ENCODE measurements at regions not wholly inside any gene's neighbourhood (a gene's known extent, or its start where the extent isn't known, plus 50 kb on each side); places are given as distances from the start of the nearest gene placed in this dataset.

DNA sequence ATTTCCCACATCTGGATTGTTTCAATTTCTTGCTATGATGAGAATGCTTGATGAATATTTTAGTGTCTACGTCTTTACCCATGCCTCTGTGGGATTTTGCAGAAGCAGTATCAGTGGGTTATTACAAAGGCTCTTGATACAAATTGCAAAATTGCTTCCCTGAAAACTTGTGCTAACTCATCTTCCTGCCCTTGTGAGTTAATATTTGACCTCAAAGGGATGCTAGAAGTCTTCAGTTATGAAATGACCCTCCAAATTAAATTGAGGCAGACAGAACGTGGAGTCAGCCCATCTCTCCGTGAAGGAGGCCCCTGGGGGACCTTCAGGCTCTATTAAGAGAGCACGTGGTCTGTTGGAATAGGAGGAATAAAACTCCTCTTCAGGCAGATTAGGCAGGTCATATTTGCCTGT is 239.2 kb upstream of the HS6ST1 start:
- FAIRE-seq: no peak

DNA sequence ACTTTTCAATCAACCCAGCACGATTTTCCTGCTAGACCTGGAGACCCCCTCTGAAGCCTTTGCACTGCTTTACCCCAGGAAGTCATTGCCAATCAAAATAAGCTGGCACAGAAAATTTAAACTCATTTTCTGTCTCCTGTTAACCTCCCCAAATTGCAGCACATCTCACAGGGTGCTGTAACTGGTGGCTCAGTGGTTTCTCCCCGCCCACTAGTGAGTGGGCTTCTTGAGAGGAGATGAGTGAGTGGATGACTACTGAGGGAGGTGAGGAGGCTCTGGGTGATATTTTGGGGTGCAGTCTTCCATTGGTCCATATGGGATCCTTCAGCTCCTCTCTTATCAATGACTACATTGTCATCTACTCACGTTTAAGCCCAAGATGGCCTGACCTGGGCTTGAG is 239.8 kb upstream of the HS6ST1 start:
- no peak for FAIRE-seq

DNA sequence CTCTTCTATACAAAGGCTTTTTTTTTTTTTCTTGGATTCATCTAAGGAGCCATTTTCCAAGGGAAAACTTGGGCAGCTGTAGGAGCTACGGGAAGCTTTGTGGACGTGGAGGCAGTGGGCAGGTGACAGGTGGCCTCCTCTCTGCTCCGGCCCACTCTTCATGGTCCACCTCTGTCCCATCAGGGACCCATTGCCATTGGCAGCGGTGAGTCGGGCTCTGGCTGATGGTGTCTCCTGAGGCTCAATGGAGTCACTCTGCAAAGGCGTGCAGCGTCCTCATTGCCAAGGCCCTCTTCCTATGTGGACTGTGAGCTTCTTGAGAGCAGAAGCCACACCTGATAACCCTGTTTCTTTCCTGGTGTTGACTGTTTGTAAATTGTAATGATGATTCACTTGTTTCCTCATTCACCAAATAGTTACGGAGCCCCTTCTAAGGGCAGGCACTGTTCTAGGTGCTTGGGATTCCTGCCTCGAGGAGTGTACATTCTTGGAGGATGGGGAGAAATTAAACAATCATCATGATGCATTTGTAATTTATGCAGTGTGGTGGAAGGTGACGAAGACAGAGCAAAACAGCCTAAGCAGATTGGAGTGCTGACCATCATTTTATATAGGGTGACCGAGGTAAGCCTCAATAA is 240.3 kb upstream of the HS6ST1 start:
- FAIRE-seq: no peak

DNA sequence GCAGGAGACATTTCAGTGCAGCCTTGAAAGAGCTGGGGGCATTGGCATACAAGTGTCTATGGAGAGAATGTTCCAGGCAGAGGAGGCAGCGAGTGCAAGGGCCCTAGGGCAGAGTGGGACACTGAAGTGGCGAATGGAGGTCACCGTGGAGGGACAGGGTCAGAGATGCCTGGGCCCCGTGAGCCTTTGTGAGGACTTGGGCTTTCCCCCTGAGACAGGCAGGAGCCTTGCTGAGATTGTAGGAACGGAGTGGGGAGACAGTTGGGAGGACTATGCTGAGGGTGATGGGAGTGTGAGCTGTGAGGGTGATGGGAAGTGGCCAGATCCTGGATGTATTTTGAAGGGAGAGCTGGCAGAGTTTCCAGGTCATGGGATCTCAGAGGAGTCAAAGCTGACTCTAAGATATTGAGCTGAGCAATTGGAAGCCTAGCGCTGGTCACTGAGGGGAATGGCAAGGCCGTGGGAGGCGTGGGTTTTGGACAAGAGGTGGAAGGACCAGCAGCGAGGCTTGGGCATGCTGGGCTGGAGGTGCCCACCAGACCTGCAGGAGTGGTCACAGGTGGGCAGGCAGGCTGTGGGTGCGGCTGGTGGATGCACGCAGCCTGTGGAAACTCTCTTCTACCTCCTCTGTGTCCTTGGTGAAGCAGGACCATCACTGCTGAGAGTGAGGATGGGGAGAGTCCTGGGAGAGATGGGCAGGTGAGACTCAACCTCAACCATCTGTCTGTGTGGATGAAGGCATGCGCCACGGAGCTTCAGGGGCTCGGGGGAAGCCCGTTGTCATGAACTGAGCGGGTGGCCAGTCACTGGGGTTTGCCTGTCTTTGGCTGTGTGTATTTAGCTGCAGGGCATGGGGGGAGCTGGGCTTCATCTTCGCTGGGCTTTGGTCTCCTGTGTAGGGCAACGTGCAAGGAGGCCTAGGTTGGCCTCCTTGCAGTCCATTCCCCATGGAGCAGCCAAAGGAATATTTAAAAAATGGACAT is 241.2 kb upstream of the HS6ST1 start:
- no peak for FAIRE-seq

DNA sequence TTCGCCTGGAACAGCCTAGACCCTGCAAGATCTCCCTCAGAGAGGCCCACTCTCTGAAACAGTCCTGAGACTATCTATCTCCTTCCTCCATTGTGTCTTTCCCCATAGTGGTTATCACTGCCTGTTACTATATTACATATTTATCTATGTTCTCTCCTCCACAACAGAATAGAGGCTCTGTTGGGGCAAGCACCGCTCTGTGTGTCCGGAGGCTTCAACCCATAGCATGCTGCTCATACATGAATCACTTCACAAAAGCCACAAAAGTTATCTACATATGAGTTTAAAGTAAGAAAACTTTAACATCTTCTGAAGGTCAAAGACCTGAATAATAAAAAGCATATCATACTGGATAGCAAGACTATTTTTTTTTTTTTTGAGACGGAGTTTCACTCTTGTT is 242.1 kb upstream of the HS6ST1 start:
- FAIRE-seq: no peak

DNA sequence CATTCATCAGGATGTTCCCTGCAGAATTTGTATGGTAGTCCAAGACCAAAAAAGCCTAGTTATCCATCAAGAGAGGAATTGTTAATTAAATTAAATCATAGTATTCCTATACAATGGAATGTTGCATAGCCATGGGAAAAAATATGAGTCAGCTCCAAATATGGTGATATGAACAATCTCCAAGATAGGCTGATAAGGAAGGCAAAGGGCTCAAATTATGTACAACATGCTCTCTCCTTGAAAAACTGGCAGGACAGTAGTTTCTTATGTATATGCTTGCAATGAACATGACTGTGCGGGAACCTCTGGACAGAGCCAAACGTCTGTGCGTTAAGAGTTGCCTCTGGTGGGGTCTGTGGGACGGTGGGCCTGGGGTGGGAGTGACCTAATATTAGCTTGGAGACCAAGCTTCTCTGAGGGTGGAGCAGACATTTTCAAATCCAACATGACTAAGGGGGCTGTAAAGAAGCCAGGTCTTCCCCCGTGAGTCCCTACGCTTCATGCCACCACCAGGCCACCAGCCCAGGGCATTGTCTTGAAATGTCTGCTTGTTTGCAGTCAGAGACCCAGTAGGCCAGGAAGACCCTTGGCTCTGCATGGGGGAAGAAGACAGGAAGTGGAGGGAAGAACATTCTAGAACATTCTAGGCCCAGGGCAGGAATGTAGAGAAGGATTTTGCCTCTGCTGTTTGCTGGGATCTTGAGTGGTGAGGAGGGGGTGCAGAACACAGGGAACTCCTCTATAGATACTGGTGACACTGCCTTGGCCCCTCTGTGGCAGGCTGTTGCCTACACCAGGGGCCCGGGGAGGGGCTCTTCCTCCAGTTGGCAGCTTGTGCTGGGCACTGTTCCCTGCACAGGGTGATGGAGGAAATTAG is 244.0 kb upstream of the HS6ST1 start:
- FAIRE-seq: no peak

DNA sequence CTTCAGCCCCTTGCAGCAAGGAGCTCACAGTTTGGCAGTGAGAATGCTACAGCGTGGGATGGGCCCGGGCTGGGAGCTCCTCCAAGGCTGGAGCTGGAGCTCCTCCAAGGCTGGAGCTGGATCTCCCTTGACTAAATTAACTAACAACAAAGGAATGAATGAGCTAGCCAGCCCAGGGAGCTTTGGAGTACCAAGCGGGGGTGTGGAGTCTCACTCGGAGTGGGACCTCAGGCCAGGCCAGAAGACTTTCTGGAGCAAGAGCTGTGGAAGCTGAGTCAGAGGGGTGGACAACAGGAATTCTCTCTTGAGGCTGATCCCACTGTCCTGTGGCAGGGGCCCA is 244.7 kb upstream of the HS6ST1 start:
- no peak for FAIRE-seq

DNA sequence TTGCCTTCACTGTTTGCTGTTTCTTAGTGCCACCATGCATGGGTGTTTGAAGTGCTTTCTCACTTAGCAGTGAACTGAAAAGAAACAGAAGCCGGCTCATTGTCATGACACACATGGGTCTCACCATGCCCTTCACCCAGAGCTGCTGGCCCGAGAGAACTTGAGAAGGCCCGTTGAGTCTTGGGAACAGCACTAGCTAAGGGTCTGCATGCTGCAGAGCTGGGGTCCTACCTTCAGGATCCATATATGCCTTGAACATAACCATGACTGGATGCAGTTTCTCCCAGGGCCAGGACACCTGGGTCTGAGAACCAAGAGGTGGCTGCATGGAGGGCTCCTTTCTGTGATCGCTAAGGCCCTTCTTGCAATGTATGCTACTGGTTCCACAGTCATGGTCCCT is 245.5 kb upstream of the HS6ST1 start:
- no peak for FAIRE-seq

DNA sequence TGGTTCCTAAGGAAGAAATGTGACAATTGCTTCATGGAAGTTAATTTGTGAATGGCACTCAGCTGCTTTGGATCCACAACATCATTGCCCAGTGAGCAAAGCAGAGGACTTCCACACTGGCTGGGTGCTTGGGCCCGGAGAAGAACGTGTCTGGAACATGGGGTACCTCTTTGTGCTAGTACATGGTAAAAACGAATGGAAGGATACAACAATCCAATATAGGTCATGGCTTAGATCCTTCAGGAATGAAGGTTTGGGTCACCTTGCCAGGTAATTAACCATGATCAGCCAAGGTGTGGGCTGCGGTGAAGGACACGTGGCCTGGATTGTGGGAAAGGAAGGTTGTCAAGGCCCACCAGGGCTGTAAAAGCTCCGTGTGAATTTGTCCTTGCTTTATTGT is 245.9 kb upstream of the HS6ST1 start:
- no peak for FAIRE-seq

DNA sequence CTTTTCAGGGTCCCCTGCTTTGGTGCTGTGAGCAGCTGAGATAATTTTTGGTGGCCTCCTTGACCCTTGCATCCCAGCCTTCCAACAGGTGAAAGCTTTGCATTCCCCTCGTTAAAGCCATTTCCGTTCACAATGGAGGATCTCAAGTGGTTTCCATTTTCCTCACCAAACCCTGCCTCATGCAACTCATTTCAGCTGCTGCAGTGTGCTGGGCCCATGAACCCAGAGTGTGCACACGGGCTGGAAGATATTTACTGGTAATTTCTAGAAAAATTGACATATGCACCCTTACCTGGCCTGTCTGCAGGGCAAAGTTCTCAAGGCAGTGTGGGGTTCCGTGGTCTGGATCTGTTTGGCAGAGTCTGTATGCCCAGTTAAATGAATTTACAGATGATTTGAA is 246.8 kb upstream of the HS6ST1 start:
- no peak for FAIRE-seq

DNA sequence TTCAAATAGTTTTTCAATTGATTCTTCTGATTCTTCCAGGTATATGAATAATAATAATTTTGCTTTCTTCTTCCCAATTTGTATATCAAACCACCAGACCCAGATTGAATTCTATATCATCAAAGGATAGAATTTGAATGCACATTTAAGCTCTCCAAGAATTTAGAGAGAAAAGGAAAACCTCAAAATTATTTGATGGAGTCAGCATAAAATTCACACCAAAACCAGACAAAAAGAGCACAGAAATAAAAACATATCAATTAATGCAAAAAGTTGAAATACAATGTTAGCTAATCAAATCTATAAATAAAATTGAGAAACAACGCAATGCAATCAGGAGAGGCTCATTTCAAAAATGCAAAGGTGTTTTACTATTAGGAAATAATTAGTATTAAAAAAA is 248.0 kb upstream of the HS6ST1 start:
- FAIRE-seq: no peak

DNA sequence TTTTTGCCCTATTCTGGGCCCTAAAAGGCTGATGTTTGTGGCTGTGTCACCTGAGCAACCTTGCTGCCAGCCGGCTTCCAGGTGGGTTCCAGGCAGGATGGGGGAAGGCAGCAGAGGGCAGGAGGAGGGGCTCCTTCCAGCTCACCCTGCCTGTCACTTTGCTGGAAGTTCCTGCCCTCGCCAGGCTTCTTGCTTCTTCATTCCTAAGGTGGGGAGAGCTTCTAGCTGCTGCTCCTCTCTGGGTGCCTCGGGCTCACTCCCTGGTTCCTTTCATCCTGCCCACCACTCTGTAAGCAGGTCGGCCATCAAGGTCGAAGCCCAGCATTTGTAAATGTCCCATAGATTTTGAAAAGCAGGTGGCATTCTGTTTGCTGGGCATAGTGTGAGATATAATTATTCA is 249.4 kb upstream of the HS6ST1 start:
- FAIRE-seq: no peak

DNA sequence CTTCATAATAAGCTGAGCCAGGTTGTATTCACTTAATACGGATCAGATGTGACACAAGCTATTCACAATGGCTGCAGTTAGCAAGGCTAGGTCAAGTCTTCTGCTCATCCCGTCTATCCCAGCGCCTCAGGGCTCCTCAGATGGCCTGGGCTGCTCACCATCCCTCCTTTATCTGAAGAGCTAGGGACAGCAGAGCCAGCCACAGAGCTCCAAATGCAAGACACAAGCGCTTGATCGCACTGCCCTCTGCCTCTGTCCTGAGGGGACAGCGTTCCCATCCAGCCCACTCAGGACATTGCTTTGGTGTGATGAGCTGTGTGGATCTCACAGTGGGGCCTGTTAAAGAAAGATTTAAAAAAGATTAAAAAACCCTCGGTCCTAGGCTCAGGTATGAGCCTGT is 254.4 kb upstream of the HS6ST1 start:
- FAIRE-seq: no peak

DNA sequence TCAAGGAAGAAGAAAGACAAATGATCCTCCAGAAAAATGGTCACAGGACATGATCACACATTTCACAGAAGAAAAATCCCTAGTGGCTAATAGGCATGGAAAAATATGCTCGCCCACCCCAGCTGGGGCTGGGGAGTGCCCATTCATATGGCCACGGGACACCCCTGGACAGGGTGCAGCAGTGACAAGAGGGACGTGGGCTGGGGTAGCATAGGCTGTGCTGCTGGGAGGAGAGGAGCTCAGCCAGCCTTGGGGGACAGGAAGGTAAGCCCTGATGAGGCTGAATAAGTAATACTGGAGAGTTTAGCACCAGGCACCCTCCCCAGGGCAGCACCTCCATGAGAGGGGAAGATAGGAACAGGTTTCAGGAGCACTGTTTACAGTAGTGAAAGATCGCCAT is 254.9 kb upstream of the HS6ST1 start:
- no peak for FAIRE-seq

DNA sequence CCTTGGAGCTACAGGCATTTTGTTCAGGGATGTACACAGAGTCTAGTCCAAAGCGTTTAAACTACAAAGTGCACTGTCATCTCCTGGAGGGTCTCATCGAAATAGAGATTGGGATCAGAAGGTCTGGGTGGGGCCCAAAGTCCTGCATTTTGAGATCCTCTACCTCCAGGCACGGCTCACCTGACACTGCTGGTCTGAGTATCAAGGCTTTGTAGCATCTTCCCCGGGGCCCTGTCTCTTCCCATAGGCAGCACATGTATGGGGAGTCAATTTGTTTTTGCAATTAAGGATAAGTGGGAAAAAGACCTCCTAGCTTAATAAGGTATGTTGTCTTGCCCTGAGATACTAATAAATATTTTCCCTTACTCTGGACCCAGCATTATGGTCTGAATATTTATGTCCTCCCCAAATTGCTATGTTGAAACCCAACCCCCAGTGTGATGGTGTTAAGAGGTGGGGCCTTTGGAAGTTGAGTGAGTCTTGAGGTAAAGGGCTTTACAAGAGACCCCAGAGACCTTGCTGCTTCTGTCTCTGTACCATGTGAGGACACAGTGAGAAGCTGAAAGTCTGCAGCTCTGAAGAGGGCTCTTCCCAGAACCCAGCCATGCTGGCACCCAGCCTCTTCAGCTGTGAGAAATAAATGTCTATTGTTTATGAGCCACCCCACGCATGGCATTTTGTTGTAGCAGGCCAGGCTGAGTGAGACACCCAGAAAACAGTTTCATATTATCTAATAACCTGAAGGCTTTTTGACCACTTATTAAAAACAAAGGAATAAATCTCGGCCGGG is 258.7 kb upstream of the HS6ST1 start:
- no peak for FAIRE-seq

DNA sequence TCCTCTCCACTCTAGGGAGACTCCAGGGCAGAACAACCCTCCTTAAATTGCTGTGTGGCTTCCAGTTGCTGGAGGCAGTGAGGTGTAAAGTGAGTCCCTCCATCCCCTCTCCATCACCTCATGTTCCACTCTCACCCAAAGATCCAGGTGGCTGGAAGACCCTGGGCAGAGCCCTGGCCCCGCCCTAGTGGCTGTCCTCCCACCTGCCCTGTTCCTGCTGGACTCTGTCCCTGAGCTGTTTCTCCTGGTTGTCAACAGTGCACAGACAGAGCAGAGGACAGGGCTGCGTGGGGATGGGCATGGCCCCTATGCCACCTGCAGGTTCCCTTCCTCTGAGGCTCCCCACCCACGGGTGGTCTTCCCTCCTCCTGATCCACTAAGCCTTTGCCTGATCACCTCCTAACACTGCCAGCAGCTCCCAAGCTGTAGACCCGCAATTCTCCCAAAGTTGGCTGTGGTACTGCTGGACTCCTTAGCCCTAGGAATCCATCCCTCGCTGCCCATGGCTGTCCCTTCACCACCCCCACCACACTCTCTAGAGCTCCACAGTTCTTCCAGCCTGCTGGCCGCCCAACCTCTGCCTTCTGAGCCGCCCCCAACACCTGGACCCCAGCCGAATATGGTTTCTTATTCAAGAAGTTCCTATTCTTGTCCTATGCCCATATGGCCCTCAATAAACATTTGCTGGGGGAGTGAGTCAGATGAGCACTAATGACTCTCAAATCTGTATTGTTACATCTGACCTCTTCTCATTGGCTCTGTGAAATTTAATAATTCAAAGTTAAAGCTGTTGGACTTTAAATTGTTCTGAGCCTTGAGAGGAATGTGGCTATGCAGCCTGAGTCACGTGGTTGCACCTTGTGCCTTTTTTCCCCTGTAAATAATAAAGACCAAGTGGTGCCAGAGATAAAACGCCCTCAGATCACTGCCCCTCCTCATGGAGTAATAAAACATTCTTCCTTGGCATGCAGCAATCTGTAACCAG is 260.0 kb upstream of the HS6ST1 start:
- no peak for FAIRE-seq

DNA sequence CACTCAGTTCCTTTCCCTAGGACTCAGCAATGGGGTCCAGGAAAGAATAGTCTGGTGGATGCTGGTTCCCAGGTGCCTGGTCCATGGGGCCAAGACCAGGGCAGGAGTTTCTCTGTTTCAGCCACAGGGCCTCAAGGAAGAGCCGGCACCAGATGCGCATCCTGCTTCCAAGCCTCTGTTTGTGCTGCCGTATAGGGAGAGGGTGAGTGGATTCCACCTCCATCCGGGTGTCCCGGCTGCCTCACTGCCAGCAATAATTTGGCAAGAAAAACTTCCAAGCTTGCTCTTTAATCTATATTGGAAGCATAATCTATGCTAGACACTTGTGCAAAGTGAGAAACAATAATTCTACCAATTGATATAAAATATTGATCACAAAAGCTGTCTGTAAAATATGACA is 261.2 kb upstream of the HS6ST1 start:
- FAIRE-seq: no peak

DNA sequence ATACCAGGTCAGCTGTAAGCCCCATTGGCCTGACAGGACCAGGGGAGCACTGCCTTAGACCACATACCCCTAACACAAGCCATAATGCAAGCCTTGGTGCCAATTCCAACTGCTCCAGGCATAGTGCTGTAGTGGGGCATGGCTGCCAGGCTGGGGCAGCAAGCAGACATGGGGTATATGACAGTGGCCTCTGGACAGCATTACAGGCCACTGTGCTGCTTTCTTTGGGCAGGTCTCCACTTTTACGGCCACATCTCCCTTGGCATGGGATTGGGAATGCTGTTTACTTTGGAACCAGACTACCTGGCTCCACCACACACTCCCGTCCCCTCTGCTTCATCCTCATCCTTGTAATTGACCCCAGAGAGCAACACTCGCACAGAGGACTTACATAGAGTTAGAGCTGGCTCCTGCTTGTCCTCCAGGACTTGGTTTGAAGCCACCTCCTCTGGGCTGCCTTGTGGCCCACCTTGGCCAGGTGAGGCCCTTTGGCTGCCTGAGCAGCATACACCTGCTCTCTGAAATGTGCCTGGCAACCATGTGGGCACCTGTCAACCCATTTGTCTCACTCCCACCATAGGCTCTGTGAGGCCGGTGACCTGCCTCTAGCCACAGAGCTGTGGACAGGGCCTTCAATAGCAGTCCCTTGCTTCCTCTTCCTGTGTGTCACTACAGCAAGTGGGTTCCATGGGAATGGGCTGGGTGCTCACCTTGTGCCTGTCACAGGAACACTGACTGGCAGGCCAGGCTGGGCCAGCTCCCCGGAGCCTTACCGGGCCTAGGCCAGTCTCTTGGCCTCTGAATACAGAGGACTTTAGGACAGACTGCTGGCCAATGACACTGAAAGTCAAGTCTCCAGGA is 262.6 kb upstream of the HS6ST1 start:
- no peak for FAIRE-seq

DNA sequence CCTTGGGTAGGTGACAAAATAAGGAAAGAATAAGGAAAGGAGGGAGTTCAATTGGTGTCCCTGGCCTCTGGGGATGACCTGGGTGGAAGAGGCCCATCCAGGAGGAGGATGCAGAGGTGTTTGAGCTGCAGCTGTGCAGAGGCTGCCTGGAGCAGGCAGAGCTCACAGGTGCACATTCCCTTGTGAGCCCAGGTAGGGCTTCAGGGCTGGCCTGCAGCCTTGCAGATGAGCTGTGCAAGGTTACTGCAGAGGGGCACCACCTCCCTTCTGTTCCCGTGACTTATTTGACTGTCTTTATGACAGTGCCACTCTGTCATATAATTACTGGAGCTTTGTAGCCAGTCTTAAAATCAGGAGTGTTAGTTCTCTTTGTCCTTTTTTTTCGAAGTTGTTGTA is 263.2 kb upstream of the HS6ST1 start:
- no peak for FAIRE-seq

DNA sequence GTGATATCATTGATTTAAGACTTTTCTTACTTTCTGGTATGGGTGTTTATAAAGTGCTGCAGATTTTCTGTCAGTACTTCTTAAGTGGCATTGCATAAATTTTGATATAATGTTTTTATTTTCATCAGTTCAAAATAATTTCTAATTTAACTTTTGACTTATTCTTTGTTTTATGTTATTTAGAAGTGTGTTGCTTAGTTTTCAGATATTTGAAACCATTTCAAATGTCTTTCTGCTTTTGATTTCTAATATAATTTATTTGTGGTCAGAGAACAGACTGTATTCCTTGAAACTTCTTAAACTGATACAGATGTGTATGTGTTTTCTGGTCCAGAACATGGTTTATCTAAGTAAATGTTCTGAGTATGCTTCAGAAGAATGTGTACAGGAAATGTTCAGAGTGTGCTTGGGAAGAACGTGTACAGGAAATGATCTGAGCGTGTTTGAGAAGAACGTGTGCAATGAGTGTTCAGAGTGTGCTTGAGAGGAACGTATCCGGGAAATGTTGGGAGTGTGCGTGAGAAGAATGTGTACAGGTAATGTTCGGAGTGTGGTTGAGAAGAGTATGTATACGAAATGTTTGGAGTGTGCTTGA is 265.7 kb upstream of the HS6ST1 start:
- FAIRE-seq: no peak

All from G401.6 (cell line).